GM12878 (cell line): ENCODE measurements at regions not wholly inside any gene's neighbourhood (a gene's known extent, or its start where the extent isn't known, plus 50 kb on each side); places are given as distances from the start of the nearest gene placed in this dataset.

Source experiments
- ATAC-seq: fragments of 200-7000 bp; cut with Tn5 transposase; 3 replicates; pipeline ENCODE4 v1.9.1; 2020; ENCODE audit warnings: mild to moderate bottlenecking, moderate library complexity
- BruUV-seq: library from RNA; stranded (reverse); fragments of 400-500 nt; replicated peaks from 2 replicates; lab custom pipeline; 2021; lab: Mats Ljungman, UMichigan
- CTCF ChIA-PET: fragments of 300-600 bp; sonication (Branson Sonifier 250); formaldehyde crosslinking; extraction: SDS; loops from one replicate; lab custom pipeline; 2021; ENCODE audit warnings: inconsistent platforms; lab: Yijun Ruan, JAX
- POLR2A ChIA-PET: fragments of 350-600 bp; formaldehyde crosslinking; extraction: SDS; loops from one replicate; lab custom pipeline; 2021; ENCODE audit warnings: inconsistent platforms; lab: Charles Lee
- RAD21 ChIA-PET: fragments of 300-600 bp; sonication (Branson Sonifier 250); formaldehyde crosslinking; loops from one replicate; lab custom pipeline; 2023; ENCODE audit warnings: antibody characterized with exemption; ENCODE audit not compliant: unreplicated experiment; lab: Charles Lee
- SMC1A ChIA-PET: fragments of 300-600 bp; sonication (Branson Sonifier 250); formaldehyde crosslinking; loops from one replicate; lab custom pipeline; 2023; ENCODE audit not compliant: unreplicated experiment, uncharacterized antibody; lab: Charles Lee
- DNase-seq: peaks from one replicate; pipeline ENCODE4 v3.0.0-alpha.2; 2011; ENCODE audit warnings: low read depth, low spot score
- FAIRE-seq: peaks from 3 replicates; lab custom pipeline; 2011; peaks lifted over from hg19 to GRCh38; lab: Jason Lieb, UNC
- H2AFZ ChIP-seq: 2 replicates; pipeline ENCODE4 v1.6.0; 2011; ENCODE audit warnings: low read depth, low read length, control low read depth; ENCODE audit not compliant: control insufficient read depth
- H3K27ac ChIP-seq: 2 replicates; pipeline ENCODE4 v1.5.1; 2011; ENCODE audit warnings: control low read depth; ENCODE audit not compliant: control insufficient read depth, insufficient read depth
- H3K27me3 ChIP-seq, 2 experiments: replicated peaks in 1 of 2; 2 replicates each; pipeline versions ENCODE4 v1.6.0 to v1.6.1; 2011; ENCODE audit warnings: low read length in 1 of 2; ENCODE audit not compliant: control insufficient read depth in 2 of 2, insufficient read depth in 2 of 2
- H3K36me3 ChIP-seq, 2 experiments: 2 replicates each; pipeline ENCODE4 v1.5.1; 2011; ENCODE audit warnings: low read length in 1 of 2; ENCODE audit not compliant: control insufficient read depth in 2 of 2, insufficient read depth in 2 of 2
- H3K4me1 ChIP-seq: 2 replicates; pipeline ENCODE4 v1.6.1; 2011; ENCODE audit warnings: mild to moderate bottlenecking, low read length, moderate library complexity, mixed read lengths; ENCODE audit not compliant: control insufficient read depth, insufficient read depth
- H3K4me2 ChIP-seq: 2 replicates; pipeline ENCODE4 v1.6.0; 2011; ENCODE audit warnings: control low read depth; ENCODE audit not compliant: control insufficient read depth, insufficient read depth
- H3K4me3 ChIP-seq: fragments of 200-600 bp; sonication (generic); 2 replicates; pipeline ENCODE4 v1.5.1; 2016
- H3K79me2 ChIP-seq: 2 replicates; pipeline ENCODE4 v1.6.0; 2011; ENCODE audit warnings: low read length; ENCODE audit not compliant: control insufficient read depth, insufficient read depth
- H3K9ac ChIP-seq: 2 replicates; pipeline ENCODE4 v1.8.0; 2011; ENCODE audit warnings: low read length, control low read depth, mixed read lengths; ENCODE audit not compliant: control insufficient read depth, insufficient read depth
- H3K9me3 ChIP-seq: replicated peaks from 3 replicates; pipeline ENCODE4 v1.5.1; 2011; ENCODE audit warnings: mild to moderate bottlenecking, low read length; ENCODE audit not compliant: control insufficient read depth, insufficient read depth
- H4K20me1 ChIP-seq: 2 replicates; pipeline ENCODE4 v1.6.0; 2011; ENCODE audit not compliant: control insufficient read depth, insufficient read depth
- CBFB ChIP-seq: IDR thresholded peaks from 2 replicates; pipeline ENCODE4 v1.6.1; 2016; ENCODE audit warnings: antibody characterized with exemption, low read depth
- CHD2 ChIP-seq: IDR thresholded peaks from 2 replicates; pipeline ENCODE4 v1.6.1; 2011; ENCODE audit warnings: low read depth, low read length, improper control_type of control experiment, borderline replicate concordance
- CREB1 ChIP-seq: IDR thresholded peaks from 2 replicates; pipeline ENCODE4 v1.6.1; 2012; ENCODE audit warnings: low read depth, mild to moderate bottlenecking, inconsistent platforms
- CREM ChIP-seq: IDR thresholded peaks from 2 replicates; pipeline ENCODE4 v1.6.1; 2014; ENCODE audit warnings: antibody characterized with exemption, low read depth
- CTCF ChIP-seq, 3 experiments: IDR thresholded peaks in 2 of 3; conservative IDR thresholded peaks in 1 of 3; 2 replicates each; pipeline ENCODE4 v1.5.1; 2011; ENCODE audit warnings: low read depth in 3 of 3, low read length in 3 of 3, mild to moderate bottlenecking in 3 of 3, control low read depth in 2 of 3, moderate library complexity in 2 of 3, inconsistent platforms in 1 of 3, mixed read lengths in 1 of 3; ENCODE audit not compliant: control insufficient read depth in 2 of 3, insufficient read depth in 1 of 3; ENCODE audit errors: extremely low read depth in 1 of 3
- DPF2 ChIP-seq: fragments of 450-650 bp; IDR thresholded peaks from 2 replicates; pipeline ENCODE4 v1.6.1; 2017; ENCODE audit warnings: mild to moderate bottlenecking
- E4F1 ChIP-seq: fragments of 450-650 bp; IDR thresholded peaks from 2 replicates; pipeline ENCODE4 v1.6.1; 2018; ENCODE audit warnings: borderline replicate concordance, mild to moderate bottlenecking; ENCODE audit not compliant: partially characterized antibody
- HDAC2 ChIP-seq: fragments of 200-600 bp; sonication (generic); IDR thresholded peaks from 2 replicates; pipeline ENCODE4 v1.6.1; 2017
- IRF4 ChIP-seq: IDR thresholded peaks from 2 replicates; pipeline ENCODE4 v1.6.1; 2011; ENCODE audit warnings: low read depth, low read length
- MEF2B ChIP-seq: fragments of 450-650 bp; IDR thresholded peaks from 2 replicates; pipeline ENCODE4 v1.6.1; 2018; ENCODE audit warnings: mild to moderate bottlenecking, moderate library complexity; ENCODE audit not compliant: partially characterized antibody, poor library complexity, severe bottlenecking
- NBN ChIP-seq: fragments of 450-650 bp; IDR thresholded peaks from 2 replicates; pipeline ENCODE4 v1.6.1; 2016
- NFIC ChIP-seq: IDR thresholded peaks from 2 replicates; pipeline ENCODE4 v1.6.1; 2012; ENCODE audit warnings: low read depth, mild to moderate bottlenecking, inconsistent platforms, low read length, moderate library complexity
- RAD21 ChIP-seq: IDR thresholded peaks from 2 replicates; pipeline ENCODE4 v1.6.1; 2011; ENCODE audit warnings: mild to moderate bottlenecking, low read depth, low read length, moderate library complexity; ENCODE audit not compliant: insufficient read depth
- SMARCA5 ChIP-seq: fragments of 450-650 bp; IDR thresholded peaks from 2 replicates; pipeline ENCODE4 v1.6.1; 2017; ENCODE audit warnings: mild to moderate bottlenecking
- TBL1XR1 ChIP-seq: IDR thresholded peaks from 2 replicates; pipeline ENCODE4 v1.6.1; 2012; ENCODE audit warnings: low read depth, low read length, improper control_type of control experiment
- TCF3 ChIP-seq: IDR thresholded peaks from 2 replicates; pipeline ENCODE4 v1.6.1; 2012; ENCODE audit warnings: low read depth, mild to moderate bottlenecking, low read length, borderline replicate concordance; ENCODE audit not compliant: insufficient read depth
- WGBS: methylation state at CpG from one replicate; pipeline ENCODE4 v1.1.6; 2016; ENCODE audit warnings: low lambda C conversion rate; ENCODE audit not compliant: insufficient replicate concordance, insufficient coverage; ENCODE audit errors: missing lambda C conversion rate; 5-methylcytosine and 5-hydroxymethylcytosine counted together
- in situ Hi-C: fragments of 300-500 bp; cut with MboI; formaldehyde crosslinking; loops from 9 replicates; pipeline ENCODE4 v1.14.3; 2018; ENCODE audit warnings: mixed read lengths
- intact Hi-C: fragments of 100-400 bp; cut with micrococcal nuclease; formaldehyde crosslinking; loops from one replicate; pipeline ENCODE4 v1.14.2; 2022; ENCODE audit not compliant: unreplicated experiment
- TF ChIP-seq, protein P1 (sequence below): IDR thresholded peaks from 2 replicates; pipeline ENCODE4 v1.6.1; 2012; ENCODE audit warnings: low read length, inconsistent platforms
- TF ChIP-seq, protein P2 (sequence below): IDR thresholded peaks from 2 replicates; pipeline ENCODE4 v1.6.1; 2012; ENCODE audit warnings: low read depth, low read length, improper control_type of control experiment

GRCh38 chr5:89297066-89297465 lies 414.1 kb upstream of the MEF2C start:
- CTCF ChIA-PET: interaction anchor here (1.8 kb wide), 1 partner anchor 16 kb away, joined by 4 read pairs; no protein-coding TSS in a partner anchor
- Histone ChIP-seq H3K4me3 (no peak overlapping the region), H3K4me2 (no peak overlapping the region), H3K9me3 (peaks cover 5% of the 10 kb centered on the region; the same call in 2 of the 3 replicates), H3K36me3 (no peaks in the 10 kb centered on the region), H3K9ac (no peak overlapping the region), H3K27ac (no peak overlapping the region), H3K27me3 (no peaks in the 10 kb centered on the region), H3K4me1 (peaks cover 22% of the 10 kb centered on the region), H4K20me1 (no peaks in the 10 kb centered on the region), H2AFZ (no peak overlapping the region), H3K79me2 (peaks cover 2% of the 10 kb centered on the region; the same call in 1 of the 2 replicates)
- POLR2A ChIA-PET: interaction anchor here (1.7 kb wide), 1 partner anchor 17 kb away, joined by 6 read pairs; no protein-coding TSS in a partner anchor
- BruUV-seq: no TSS peak
- RAD21 ChIA-PET: interaction anchor here (1.0 to 4.0 kb wide), 4 partner anchors 15 to 29 kb away, joined by 3 to 20 read pairs (median 6); no protein-coding TSS in a partner anchor
- FAIRE-seq: no peak
- 29% methylated on average over 1 of the region's 1 CpG for WGBS
- no peak for DNase-seq
- intact Hi-C loops (no loop called here), in situ Hi-C loops (no loop called here)
- peak; percentile 69 for ATAC-seq
- SMC1A ChIA-PET: interaction anchor here (1.0 to 3.1 kb wide), 5 partner anchors 12 to 153 kb away, joined by 3 to 16 read pairs (median 5); no protein-coding TSS in a partner anchor
- TF ChIP-seq CREB1 (peak; percentile 76; the same call in 1 of the 2 replicates), NBN (no peak), CTCF (IDR thresholded peaks at IDR 0.05 in 2 of 3, conservative IDR thresholded peaks at IDR 0.05 in 1 of 3; ENCODE audit: control insufficient read depth in 2 of 3, extremely low read depth in 1 of 3, insufficient read depth in 1 of 3, low read depth in 3 of 3, low read length in 3 of 3) (no peak), HDAC2 (no peak), CREM (peak; percentile 90), IRF4 (peak; percentile 85; the same call in 1 of the 2 replicates), TCF3 (peak; percentile 49; the same call in 1 of the 2 replicates), TBL1XR1 (0 out of 2 replicates have a peak, but pooled peaks have one; percentile 19), SMARCA5 (no peak), DPF2 (0 out of 2 replicates have a peak, but pooled peaks have one; percentile 42), CBFB (peak; percentile 77), E4F1 (no peak), CHD2 (no peak), NFIC (peak; percentile 90), RAD21 (peak; percentile 18; the same call in 1 of the 2 replicates), MEF2B (peak; percentile 66)
- TF ChIP-seq, protein P1, sequence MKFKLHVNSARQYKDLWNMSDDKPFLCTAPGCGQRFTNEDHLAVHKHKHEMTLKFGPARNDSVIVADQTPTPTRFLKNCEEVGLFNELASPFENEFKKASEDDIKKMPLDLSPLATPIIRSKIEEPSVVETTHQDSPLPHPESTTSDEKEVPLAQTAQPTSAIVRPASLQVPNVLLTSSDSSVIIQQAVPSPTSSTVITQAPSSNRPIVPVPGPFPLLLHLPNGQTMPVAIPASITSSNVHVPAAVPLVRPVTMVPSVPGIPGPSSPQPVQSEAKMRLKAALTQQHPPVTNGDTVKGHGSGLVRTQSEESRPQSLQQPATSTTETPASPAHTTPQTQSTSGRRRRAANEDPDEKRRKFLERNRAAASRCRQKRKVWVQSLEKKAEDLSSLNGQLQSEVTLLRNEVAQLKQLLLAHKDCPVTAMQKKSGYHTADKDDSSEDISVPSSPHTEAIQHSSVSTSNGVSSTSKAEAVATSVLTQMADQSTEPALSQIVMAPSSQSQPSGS: peak; percentile 84
- TF ChIP-seq, protein P2, sequence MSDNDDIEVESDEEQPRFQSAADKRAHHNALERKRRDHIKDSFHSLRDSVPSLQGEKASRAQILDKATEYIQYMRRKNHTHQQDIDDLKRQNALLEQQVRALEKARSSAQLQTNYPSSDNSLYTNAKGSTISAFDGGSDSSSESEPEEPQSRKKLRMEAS: no peak
